Endothelial cell of umbilical vein (primary cell): ENCODE measurements at regions not wholly inside any gene's neighbourhood (a gene's known extent, or its start where the extent isn't known, plus 50 kb on each side); places are given as distances from the start of the nearest gene placed in this dataset.

Source experiments
- BruUV-seq: library from RNA; stranded (reverse); fragments of 400-500 nt; replicated peaks from 2 replicates; lab custom pipeline; 2021; lab: Mats Ljungman, UMichigan
- CTCF ChIA-PET: fragments of 300-600, 350-600 bp; sonication (Branson Sonifier 250); formaldehyde crosslinking; loops from one replicate; lab custom pipeline; 2021; ENCODE audit warnings: antibody characterized with exemption, inconsistent platforms; lab: Charles Lee
- POLR2A ChIA-PET: fragments of 300-600, 350-600 bp; sonication (Branson Sonifier 250); formaldehyde crosslinking; loops from one replicate; lab custom pipeline; 2021; ENCODE audit warnings: antibody characterized with exemption, inconsistent platforms; lab: Charles Lee
- DNase-seq: peaks from one replicate; pipeline ENCODE4 v3.0.0-alpha.2; 2011; ENCODE audit warnings: low read depth, low spot score
- FAIRE-seq: peaks from 2 replicates; lab custom pipeline; 2011; peaks lifted over from hg19 to GRCh38; lab: Jason Lieb, UNC
- H2AFZ ChIP-seq: 2 replicates; pipeline ENCODE4 v1.6.0; 2012; ENCODE audit warnings: low read depth, low read length, control low read depth, inconsistent platforms
- H3K27ac ChIP-seq: 2 replicates; pipeline ENCODE4 v1.5.1; 2011; ENCODE audit warnings: low read depth, mild to moderate bottlenecking, control low read depth, low read length, moderate library complexity; ENCODE audit not compliant: insufficient read depth
- H3K27me3 ChIP-seq, 2 experiments: 2 replicates each; pipeline versions ENCODE4 v1.6.0 to v1.6.1; 2011; ENCODE audit warnings: low read length in 2 of 2, mixed read lengths in 1 of 2; ENCODE audit not compliant: control insufficient read depth in 2 of 2, insufficient read depth in 2 of 2
- H3K36me3 ChIP-seq, 2 experiments: 2 replicates in 1 of 2; 3 replicates in 1 of 2; pipeline ENCODE4 v1.5.1; 2011; ENCODE audit warnings: low read length in 2 of 2, mild to moderate bottlenecking in 1 of 2, moderate library complexity in 1 of 2; ENCODE audit not compliant: control insufficient read depth in 2 of 2, insufficient read depth in 2 of 2; ENCODE audit errors: extremely low read depth in 1 of 2
- H3K4me1 ChIP-seq: 3 replicates; pipeline ENCODE4 v1.5.1; 2011; ENCODE audit warnings: mild to moderate bottlenecking, low read length; ENCODE audit not compliant: control insufficient read depth, insufficient read depth; ENCODE audit errors: extremely low read depth
- H3K4me2 ChIP-seq: 2 replicates; pipeline ENCODE4 v1.6.1; 2011; ENCODE audit warnings: low read length, control low read depth, mixed read lengths; ENCODE audit not compliant: insufficient read depth
- H3K4me3 ChIP-seq, 3 experiments: fragments of 200-600 bp in 1 of 3; sonication (generic), shearing (Covaris generic) in 1 of 3; replicated peaks in 1 of 3; 2 replicates each; pipeline ENCODE4 v1.5.1; 2011 to 2016; ENCODE audit warnings: control low read depth in 3 of 3, low read length in 3 of 3, mild to moderate bottlenecking in 2 of 3, inconsistent platforms in 1 of 3, low read depth in 1 of 3, moderate library complexity in 1 of 3; ENCODE audit not compliant: insufficient read depth in 1 of 3
- H3K79me2 ChIP-seq: 2 replicates; pipeline ENCODE4 v1.6.0; 2012; ENCODE audit warnings: low read length, inconsistent platforms; ENCODE audit not compliant: control insufficient read depth, insufficient read depth
- H3K9ac ChIP-seq: replicated peaks from 2 replicates; pipeline ENCODE3; 2011; ENCODE audit warnings: low read length, control low read depth; ENCODE audit not compliant: insufficient read depth; ENCODE audit errors: extremely low read depth
- H3K9me1 ChIP-seq: replicated peaks from 3 replicates; pipeline ENCODE4 v1.6.0; 2011; ENCODE audit warnings: mild to moderate bottlenecking, low read length; ENCODE audit not compliant: control insufficient read depth, insufficient read depth; ENCODE audit errors: extremely low read depth
- H3K9me3 ChIP-seq: replicated peaks from 2 replicates; pipeline ENCODE4 v1.5.1; 2012; ENCODE audit warnings: low read length, inconsistent platforms; ENCODE audit not compliant: control insufficient read depth, insufficient read depth
- H4K20me1 ChIP-seq: replicated peaks from 2 replicates; pipeline ENCODE3; 2011; ENCODE audit warnings: mild to moderate bottlenecking, low read length; ENCODE audit not compliant: control insufficient read depth, insufficient read depth; ENCODE audit errors: extremely low read depth
- EZH2 ChIP-seq: IDR thresholded peaks from 2 replicates; pipeline ENCODE4 v1.6.1; 2012; ENCODE audit warnings: borderline replicate concordance, low read depth, mild to moderate bottlenecking, moderate library complexity, low read length, inconsistent platforms; ENCODE audit not compliant: severe bottlenecking
- FOS ChIP-seq: IDR thresholded peaks from 2 replicates; pipeline ENCODE4 v1.6.1; 2011; ENCODE audit warnings: mild to moderate bottlenecking, low read length, moderate library complexity, borderline replicate concordance; ENCODE audit not compliant: insufficient read depth
- GATA2 ChIP-seq: IDR thresholded peaks from 2 replicates; pipeline ENCODE4 v1.7.0; 2011; ENCODE audit warnings: low read depth, mild to moderate bottlenecking, moderate library complexity, mixed read lengths, low read length; ENCODE audit not compliant: insufficient read length, insufficient read depth
- JUN ChIP-seq: IDR thresholded peaks from 2 replicates; pipeline ENCODE4 v1.6.1; 2011; ENCODE audit warnings: borderline replicate concordance, low read depth; ENCODE audit not compliant: insufficient read length, insufficient read depth
- MYC ChIP-seq: IDR thresholded peaks from one replicate; pipeline ENCODE4 v1.6.1; 2011; ENCODE audit warnings: mild to moderate bottlenecking, low read depth, low read length
- POLR2A ChIP-seq: IDR thresholded peaks from 2 replicates; pipeline ENCODE4 v1.6.1; 2012; ENCODE audit warnings: low read depth, mild to moderate bottlenecking, control low read depth, low read length
- POLR2AphosphoS5 ChIP-seq: IDR thresholded peaks from 2 replicates; pipeline ENCODE4 v1.6.1; 2012; ENCODE audit warnings: low read depth, mild to moderate bottlenecking, control low read depth, low read length, moderate library complexity; ENCODE audit not compliant: insufficient read depth
- dilution Hi-C: fragments of 300-500 bp; cut with MboI; formaldehyde crosslinking; loops from one replicate; pipeline ENCODE4 v1.15.0; 2019; ENCODE audit warnings: low sequenced_read_pairs; ENCODE audit not compliant: extremely low pct_ligation_motif_present
- intact Hi-C: fragments of 100-400 bp; cut with micrococcal nuclease; formaldehyde crosslinking; loops from one replicate; pipeline ENCODE4 v1.10.0; 2022
- TF ChIP-seq, protein P1 (sequence below), 2 donors: IDR thresholded peaks; 1 replicate in 1 of 2; 2 replicates in 1 of 2; pipeline ENCODE4 v1.5.1; 2011; ENCODE audit warnings: low read length in 2 of 2, mild to moderate bottlenecking in 2 of 2, moderate library complexity in 2 of 2, control low read depth in 1 of 2, inconsistent platforms in 1 of 2, low read depth in 1 of 2; ENCODE audit not compliant: insufficient read depth in 1 of 2; ENCODE audit errors: extremely low read depth in 1 of 2
- TF ChIP-seq, protein P2 (sequence below): IDR thresholded peaks from 2 replicates; pipeline ENCODE4 v1.6.1; 2011; ENCODE audit not compliant: insufficient read depth, insufficient read length

DNA sequence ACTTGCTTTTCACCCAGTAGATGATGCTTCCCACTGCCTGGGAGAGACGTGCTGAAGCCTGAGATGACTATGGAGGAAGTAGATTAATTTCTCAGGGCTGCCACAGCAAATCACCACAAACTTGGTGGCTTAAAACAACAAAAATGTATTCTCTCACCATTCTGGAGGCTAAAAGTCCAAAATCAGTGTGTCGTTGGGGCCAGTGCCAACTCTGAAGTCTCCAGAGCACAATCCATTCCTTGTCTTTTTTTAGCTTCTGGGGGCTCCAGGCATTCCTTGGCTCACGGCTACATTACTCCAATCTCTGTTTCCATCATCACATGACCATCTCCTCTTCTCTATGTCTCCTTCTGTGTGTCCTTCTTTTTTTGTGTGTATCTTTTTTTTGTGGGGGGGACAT, 105.8 kb upstream of the C1QTNF7 start:
- FAIRE-seq (no peak), DNase-seq (no peak)
- H3K9ac ChIP-seq = no peak overlapping the region
- H3K27ac ChIP-seq = no peak overlapping the region
- no peaks in the 10 kb centered on the region for H3K27me3 ChIP-seq
- dilution Hi-C loops = no loop called here
- TF ChIP-seq GATA2 (no peak), POLR2AphosphoS5 (no peak), JUN (no peak), FOS (no peak), EZH2 (no peak), POLR2A (no peak), MYC (no peak)
- TF ChIP-seq, protein P1, sequence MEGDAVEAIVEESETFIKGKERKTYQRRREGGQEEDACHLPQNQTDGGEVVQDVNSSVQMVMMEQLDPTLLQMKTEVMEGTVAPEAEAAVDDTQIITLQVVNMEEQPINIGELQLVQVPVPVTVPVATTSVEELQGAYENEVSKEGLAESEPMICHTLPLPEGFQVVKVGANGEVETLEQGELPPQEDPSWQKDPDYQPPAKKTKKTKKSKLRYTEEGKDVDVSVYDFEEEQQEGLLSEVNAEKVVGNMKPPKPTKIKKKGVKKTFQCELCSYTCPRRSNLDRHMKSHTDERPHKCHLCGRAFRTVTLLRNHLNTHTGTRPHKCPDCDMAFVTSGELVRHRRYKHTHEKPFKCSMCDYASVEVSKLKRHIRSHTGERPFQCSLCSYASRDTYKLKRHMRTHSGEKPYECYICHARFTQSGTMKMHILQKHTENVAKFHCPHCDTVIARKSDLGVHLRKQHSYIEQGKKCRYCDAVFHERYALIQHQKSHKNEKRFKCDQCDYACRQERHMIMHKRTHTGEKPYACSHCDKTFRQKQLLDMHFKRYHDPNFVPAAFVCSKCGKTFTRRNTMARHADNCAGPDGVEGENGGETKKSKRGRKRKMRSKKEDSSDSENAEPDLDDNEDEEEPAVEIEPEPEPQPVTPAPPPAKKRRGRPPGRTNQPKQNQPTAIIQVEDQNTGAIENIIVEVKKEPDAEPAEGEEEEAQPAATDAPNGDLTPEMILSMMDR (IDR thresholded peaks at IDR 0.05; ENCODE audit: extremely low read depth in 1 of 2, insufficient read depth in 1 of 2, low read depth in 1 of 2, low read length in 2 of 2) = no peak
- TF ChIP-seq, protein P2, sequence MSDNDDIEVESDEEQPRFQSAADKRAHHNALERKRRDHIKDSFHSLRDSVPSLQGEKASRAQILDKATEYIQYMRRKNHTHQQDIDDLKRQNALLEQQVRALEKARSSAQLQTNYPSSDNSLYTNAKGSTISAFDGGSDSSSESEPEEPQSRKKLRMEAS = no peak
- H4K20me1 ChIP-seq = no peaks in the 10 kb centered on the region
- POLR2A ChIA-PET = no interaction called here
- H2AFZ ChIP-seq = no peak overlapping the region
- no peak overlapping the region for H3K4me2 ChIP-seq
- no peaks in the 10 kb centered on the region for H3K36me3 ChIP-seq
- intact Hi-C loops = no loop called here
- no TSS peak for BruUV-seq
- H3K9me1 ChIP-seq = no peaks in the 10 kb centered on the region
- CTCF ChIA-PET = no interaction called here
- H3K9me3 ChIP-seq = no peaks in the 10 kb centered on the region
- H3K79me2 ChIP-seq = no peaks in the 10 kb centered on the region
- no peaks in the 10 kb centered on the region for H3K4me1 ChIP-seq
- H3K4me3 ChIP-seq = no peak overlapping the region
